GM19397 (cell line): ENCODE measurements at regions not wholly inside any gene's neighbourhood (a gene's known extent, or its start where the extent isn't known, plus 50 kb on each side); places are given as distances from the start of the nearest gene placed in this dataset.

Source experiments
- ATAC-seq: cut with Tn5 transposase; IDR thresholded peaks from one replicate; pipeline ENCODE4 v1.9.1; 2021; ENCODE audit warnings: mild to moderate bottlenecking, moderate library complexity; ENCODE audit not compliant: unreplicated experiment

GRCh38 chr7:46900312-46901263 lies 681.3 kb downstream of the TNS3 start:
- no peak for ATAC-seq

GRCh38 chr7:46897381-46897780 lies 684.5 kb downstream of the TNS3 start:
- no peak for ATAC-seq

DNA sequence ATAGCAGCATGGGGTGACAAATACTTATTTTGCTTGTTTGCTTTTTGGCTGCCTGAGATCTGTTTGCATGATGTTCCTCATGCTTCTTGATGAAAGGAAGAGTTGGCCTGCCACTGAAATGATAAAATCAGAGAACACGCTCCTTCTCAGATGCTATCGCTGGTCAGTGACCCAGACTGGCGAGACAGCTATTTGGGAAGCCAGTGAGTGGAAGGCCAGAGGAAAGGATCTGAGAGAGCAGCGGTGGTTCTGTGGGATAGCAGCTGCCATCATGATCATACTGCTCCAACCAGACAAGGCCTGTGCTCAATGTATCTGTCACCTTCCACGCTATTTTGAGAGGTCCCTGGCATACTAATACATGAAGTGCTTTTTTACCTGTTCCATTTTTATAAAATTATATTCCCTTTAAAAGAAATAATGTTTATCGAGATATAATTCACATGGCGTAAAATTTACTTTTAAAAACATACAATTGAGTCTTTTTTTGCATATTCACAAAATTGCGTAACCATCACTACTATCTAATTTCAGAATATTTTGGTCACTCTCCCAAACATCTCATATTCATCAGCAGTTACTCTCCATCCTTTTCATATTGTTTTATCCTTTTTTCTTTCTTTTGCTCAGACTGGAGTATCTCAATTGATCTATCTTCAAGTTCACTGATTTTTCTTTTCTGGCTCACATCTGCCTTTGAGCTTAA lies 695.1 kb downstream of the TNS3 start:
- no peak for ATAC-seq

DNA sequence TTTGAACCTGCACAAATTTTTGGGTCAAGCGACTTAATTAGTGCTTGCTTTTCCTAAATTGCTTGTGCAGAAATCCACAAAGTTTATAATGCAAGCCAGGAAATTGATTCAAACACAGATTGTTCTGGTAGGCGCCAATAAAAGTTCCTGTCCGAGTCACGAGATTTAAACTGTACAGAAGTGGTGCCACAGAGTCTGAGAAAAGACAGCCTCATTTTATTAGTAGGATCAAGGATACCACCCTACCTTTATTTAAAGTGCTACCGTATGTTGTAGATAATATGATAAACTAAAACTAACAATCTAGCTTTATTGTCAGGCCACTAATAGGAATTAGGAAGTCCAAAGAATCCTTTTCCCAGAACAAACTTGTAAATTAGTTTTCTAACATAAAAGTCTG lies 696.7 kb downstream of the TNS3 start:
- ATAC-seq = no peak

DNA sequence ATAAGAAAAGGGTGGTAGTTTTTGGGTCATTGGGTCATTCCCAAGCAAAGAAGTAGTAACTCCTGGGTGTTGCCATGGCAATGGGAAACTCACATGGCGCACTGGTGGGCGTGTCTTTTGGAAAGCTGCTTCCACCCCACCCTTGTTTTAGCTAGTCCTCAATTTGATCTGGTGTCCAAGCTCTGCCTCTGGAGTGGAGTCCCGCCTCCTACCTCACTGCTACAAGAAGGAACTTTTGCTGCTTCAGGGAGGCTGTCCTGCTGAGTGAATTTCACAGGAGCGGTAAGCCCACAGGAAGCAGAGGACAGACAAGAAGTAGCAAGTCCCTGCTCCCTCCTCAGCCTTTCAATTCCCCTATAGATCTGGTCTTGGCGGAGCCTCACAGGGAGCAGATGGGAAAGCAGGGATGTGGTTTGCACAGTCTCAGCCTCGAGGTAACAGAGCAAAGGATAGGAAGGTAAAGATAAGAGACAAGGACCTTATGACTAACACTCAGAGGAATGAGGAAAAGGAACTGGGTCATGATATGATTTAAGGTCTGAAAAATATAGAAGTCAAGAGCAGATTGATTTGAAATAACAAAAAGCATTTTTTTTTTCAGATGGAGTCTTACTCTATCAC lies 700.3 kb downstream of the TNS3 start:
- ATAC-seq = no peak

DNA sequence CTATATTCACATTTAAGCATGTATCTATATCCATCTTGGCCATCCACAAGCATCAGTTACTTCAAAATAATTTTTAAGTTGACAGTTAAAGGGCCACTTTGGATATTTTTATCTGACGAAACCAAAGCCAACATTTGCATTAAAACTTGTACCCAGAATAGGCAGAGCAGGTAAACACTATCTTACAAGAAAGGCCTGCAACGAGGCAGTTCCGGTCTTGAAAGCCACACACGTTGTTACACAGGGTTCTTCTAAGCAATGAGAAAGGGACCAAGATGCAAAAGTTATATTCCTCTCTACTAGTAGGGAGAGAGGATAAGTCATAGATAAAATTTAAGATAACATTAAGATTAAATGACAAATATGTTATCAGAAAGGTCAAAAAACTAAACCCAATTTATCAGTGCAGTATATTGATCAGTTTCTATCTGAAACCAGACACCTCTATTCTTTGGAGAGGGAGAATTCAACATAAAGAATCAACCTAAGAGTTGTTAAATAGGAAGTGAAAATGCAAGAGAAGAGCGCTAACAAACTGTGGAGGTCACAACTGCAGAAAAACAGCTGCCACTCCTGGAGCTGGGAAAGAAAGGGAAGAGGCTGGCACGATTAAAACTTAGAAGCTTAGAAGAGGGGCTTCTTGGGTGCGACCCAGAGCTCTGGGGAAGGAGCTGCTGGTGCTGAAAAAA lies 701.3 kb downstream of the TNS3 start:
- no peak for ATAC-seq

- ATAC-seq = no peak
Measured at GRCh38 chr7:46879783-46880182, 702.1 kb downstream of the TNS3 start.

DNA sequence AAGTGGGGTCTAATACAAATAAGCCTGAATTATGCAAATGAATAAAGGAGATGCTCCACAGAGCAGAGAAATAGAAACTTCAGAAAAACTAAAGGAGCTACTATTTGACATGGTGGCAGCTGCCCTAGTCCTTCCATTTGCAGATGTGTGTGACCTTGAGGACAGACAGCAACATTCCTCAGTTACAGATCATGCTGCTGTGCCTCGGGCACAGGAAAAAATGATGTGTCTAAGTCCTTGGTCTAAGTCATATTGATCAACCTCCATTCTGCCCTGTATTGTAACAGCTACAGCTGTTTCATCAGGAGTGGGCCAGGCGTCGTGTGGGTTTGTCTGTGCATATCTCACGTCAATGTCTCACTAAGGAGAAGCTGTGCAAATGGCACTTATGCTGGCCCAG lies 710.4 kb downstream of the TNS3 start:
- no peak for ATAC-seq

DNA sequence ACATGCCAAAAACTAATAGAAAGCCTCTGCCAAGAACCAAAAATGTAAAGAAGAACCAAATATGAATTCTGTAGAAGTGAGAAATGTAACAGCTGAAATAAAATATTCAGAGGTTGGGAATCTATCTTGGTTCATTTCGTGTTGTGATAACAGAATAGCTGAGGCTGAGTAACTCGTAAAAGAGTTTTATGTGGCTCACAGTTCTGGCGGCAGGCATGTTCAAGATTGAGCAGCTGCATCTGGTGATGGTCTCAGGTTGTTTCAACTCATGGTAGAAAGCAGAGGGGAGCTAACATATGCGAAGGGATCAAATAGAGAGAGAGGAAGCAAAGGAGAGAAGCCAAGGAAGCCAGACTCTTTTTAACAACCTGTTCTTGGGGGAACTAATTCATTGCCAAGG lies 717.2 kb downstream of the TNS3 start:
- ATAC-seq = no peak

GRCh38 chr7:46859963-46860475 lies 721.9 kb downstream of the TNS3 start:
- no peak for ATAC-seq

- ATAC-seq = no peak
Measured at GRCh38 chr7:46855851-46856250, 726.1 kb downstream of the TNS3 start.

GRCh38 chr7:46854958-46855473 lies 726.9 kb downstream of the TNS3 start:
- ATAC-seq = no peak

DNA sequence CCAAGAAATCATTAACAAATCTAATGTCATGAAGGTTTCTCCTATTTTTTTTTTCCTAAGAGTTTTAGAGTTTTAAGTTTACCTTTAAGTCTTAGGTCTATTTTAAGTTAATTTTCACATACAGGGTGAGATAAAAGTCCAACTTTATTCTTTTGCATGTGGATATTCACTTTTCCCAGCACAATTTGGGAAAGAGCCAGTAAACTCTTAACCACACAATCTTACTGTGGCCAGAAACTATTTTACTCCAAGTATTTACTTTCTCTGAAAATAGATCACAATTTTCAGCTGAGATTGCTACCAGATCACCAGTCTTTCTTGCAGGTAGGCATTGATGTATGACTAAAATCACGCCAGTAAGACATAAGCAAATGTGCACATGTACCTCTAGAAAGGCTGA lies 728.5 kb downstream of the TNS3 start:
- ATAC-seq = no peak

- no peak for ATAC-seq
Measured at GRCh38 chr7:46852795-46853194, 729.1 kb downstream of the TNS3 start.

DNA sequence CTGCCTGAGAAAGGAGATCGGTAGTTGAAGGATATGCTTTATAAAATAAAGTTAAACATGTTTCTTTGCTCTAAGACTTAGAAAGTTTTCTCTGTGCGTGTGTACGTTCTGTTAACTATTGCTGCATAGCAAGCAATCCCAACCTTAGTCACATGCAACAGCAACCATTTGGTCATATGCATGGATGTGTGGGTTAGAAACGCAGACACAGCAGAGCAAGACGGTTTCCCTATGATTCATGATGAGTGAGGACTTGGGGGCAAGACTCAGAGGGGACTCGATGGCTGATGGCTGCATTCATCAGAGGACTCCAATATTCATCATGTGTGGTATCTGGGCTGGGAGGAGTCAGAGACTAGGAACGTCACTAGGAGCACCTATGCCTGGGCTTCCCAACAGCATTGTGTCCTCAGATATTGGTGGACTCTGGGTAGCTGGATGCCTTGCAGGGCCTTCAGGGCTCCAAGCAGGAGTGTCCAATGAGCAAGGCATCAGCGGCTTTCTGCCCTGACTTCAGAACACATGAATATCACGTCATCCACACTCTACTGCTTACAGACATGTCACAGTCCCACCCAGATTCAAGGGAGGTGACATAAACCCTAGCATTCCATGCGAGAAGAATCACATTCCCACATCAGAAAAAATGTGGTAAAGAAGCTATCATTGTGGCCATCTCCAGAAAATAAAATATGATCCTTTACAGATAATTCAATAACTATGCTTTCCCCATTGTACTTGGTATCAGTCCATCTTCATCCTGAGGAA lies 731.2 kb downstream of the TNS3 start:
- no peak for ATAC-seq

GRCh38 chr7:46848944-46849343 lies 733.0 kb downstream of the TNS3 start:
- ATAC-seq = no peak

- no peak for ATAC-seq
Measured at GRCh38 chr7:46848311-46848710, 733.6 kb downstream of the TNS3 start.

GRCh38 chr7:46847126-46847525 lies 734.8 kb downstream of the TNS3 start:
- ATAC-seq = no peak

DNA sequence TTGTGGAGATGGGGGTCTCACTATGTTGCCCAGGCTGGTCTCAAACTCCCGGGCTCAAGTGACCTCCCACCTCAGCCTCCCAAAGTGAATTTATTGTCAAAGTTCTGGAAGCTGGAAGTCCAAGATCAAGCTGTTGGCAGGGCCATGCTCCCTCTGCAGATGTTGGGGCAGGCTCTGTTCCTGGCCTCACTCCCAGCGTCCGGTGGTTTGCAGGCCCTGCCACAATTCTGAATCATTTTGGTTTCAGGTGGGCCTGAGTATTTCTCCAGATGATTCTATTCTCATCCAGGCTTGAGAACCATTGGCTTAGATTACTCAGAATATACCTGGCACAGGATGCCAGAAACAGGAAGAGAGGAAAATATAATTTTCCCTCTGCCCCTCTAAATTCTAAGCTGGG lies 737.4 kb downstream of the TNS3 start:
- ATAC-seq = no peak

DNA sequence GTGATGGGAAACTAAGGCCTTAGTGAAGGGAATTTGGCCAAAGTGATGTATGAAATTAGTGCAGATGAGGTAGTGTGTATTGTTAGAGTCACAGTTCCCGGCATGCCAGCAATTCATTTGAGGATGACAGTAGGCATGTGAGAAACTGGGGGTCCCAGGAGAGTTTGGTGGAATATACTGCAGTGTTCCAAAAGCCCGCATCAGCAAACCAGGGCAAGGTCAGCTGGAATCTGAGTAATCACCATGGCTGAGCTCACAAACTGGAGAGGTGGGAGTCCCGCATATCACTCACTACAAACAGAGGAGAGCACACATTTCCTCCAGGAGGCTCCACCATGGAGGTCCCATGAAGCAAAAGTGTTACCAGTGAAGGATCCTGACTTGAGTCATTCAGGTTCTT lies 740.7 kb downstream of the TNS3 start:
- ATAC-seq = no peak
